ENCODE measurements at regions not wholly inside any gene's neighbourhood (a gene's known extent, or its start where the extent isn't known, plus 50 kb on each side); places are given as distances from the start of the nearest gene placed in this dataset.

- Histone ChIP-seq H3K4me1 (ENCODE audit: insufficient read depth, poor library complexity, severe bottlenecking) (no peaks in the 10 kb centered on the region), H3K27ac (ENCODE audit: poor library complexity, severe bottlenecking) (no peak overlapping the region), H3K9me3 (ENCODE audit: severe bottlenecking) (no peaks in the 10 kb centered on the region), H3K4me3 (ENCODE audit: severe bottlenecking) (no peak overlapping the region), H3K36me3 (ENCODE audit: low read depth) (no peaks in the 10 kb centered on the region), H3K27me3 (ENCODE audit: insufficient read depth, poor library complexity, severe bottlenecking) (no peaks in the 10 kb centered on the region)
- no peak for TF ChIP-seq CTCF (IDR thresholded peaks at IDR 0.05; ENCODE audit: poor library complexity, severe bottlenecking)
- ATAC-seq (ENCODE audit: low read depth), result no peak
- no peak for DNase-seq (ENCODE audit: low spot score)
Observed at GRCh38 chr12:66900616-66901015, 221.7 kb upstream of the GRIP1 start.

- no peak for TF ChIP-seq CTCF (IDR thresholded peaks at IDR 0.05; ENCODE audit: poor library complexity, severe bottlenecking)
- Histone ChIP-seq H3K9me3 (ENCODE audit: severe bottlenecking) (no peaks in the 10 kb centered on the region), H3K4me1 (ENCODE audit: insufficient read depth, poor library complexity, severe bottlenecking) (no peaks in the 10 kb centered on the region), H3K27me3 (ENCODE audit: insufficient read depth, poor library complexity, severe bottlenecking) (no peaks in the 10 kb centered on the region), H3K4me3 (ENCODE audit: severe bottlenecking) (no peak overlapping the region), H3K36me3 (ENCODE audit: low read depth) (no peaks in the 10 kb centered on the region), H3K27ac (ENCODE audit: poor library complexity, severe bottlenecking) (no peak overlapping the region)
- DNase-seq (ENCODE audit: low spot score) (no peak), ATAC-seq (ENCODE audit: low read depth) (no peak)
Observed at GRCh38 chr12:66901138-66901932, 222.5 kb upstream of the GRIP1 start.

GRCh38 chr12:66902020-66902419 lies 223.1 kb upstream of the GRIP1 start:
- TF ChIP-seq CTCF (IDR thresholded peaks at IDR 0.05; ENCODE audit: poor library complexity, severe bottlenecking), result no peak
- H3K9me3 ChIP-seq (ENCODE audit: severe bottlenecking), result no peaks in the 10 kb centered on the region
- H3K27me3 ChIP-seq (ENCODE audit: insufficient read depth, poor library complexity, severe bottlenecking), result no peaks in the 10 kb centered on the region
- no peaks in the 10 kb centered on the region for H3K4me1 ChIP-seq (ENCODE audit: insufficient read depth, poor library complexity, severe bottlenecking)
- H3K27ac ChIP-seq (ENCODE audit: poor library complexity, severe bottlenecking), result no peak overlapping the region
- DNase-seq (ENCODE audit: low spot score) (no peak), ATAC-seq (ENCODE audit: low read depth) (no peak)
- H3K4me3 ChIP-seq (ENCODE audit: severe bottlenecking), result no peak overlapping the region
- H3K36me3 ChIP-seq (ENCODE audit: low read depth), result no peaks in the 10 kb centered on the region

- Histone ChIP-seq H3K4me1 (ENCODE audit: insufficient read depth, poor library complexity, severe bottlenecking) (no peaks in the 10 kb centered on the region), H3K4me3 (ENCODE audit: severe bottlenecking) (no peak overlapping the region), H3K36me3 (ENCODE audit: low read depth) (no peaks in the 10 kb centered on the region), H3K27me3 (ENCODE audit: insufficient read depth, poor library complexity, severe bottlenecking) (no peaks in the 10 kb centered on the region), H3K27ac (ENCODE audit: poor library complexity, severe bottlenecking) (no peak overlapping the region), H3K9me3 (ENCODE audit: severe bottlenecking) (no peaks in the 10 kb centered on the region)
- TF ChIP-seq CTCF (IDR thresholded peaks at IDR 0.05; ENCODE audit: poor library complexity, severe bottlenecking), result peak; percentile 20
- no peak for DNase-seq (ENCODE audit: low spot score)
- ATAC-seq (ENCODE audit: low read depth), result no peak
Observed at GRCh38 chr12:66903782-66904396, 225.0 kb upstream of the GRIP1 start.

- no peak overlapping the region for H3K27ac ChIP-seq (ENCODE audit: poor library complexity, severe bottlenecking)
- H3K36me3 ChIP-seq (ENCODE audit: low read depth), result no peaks in the 10 kb centered on the region
- no peak for TF ChIP-seq CTCF (IDR thresholded peaks at IDR 0.05; ENCODE audit: poor library complexity, severe bottlenecking)
- ATAC-seq (ENCODE audit: low read depth), result no peak
- H3K4me1 ChIP-seq (ENCODE audit: insufficient read depth, poor library complexity, severe bottlenecking), result no peaks in the 10 kb centered on the region
- no peaks in the 10 kb centered on the region for H3K27me3 ChIP-seq (ENCODE audit: insufficient read depth, poor library complexity, severe bottlenecking)
- H3K4me3 ChIP-seq (ENCODE audit: severe bottlenecking), result no peak overlapping the region
- no peak for DNase-seq (ENCODE audit: low spot score)
- no peaks in the 10 kb centered on the region for H3K9me3 ChIP-seq (ENCODE audit: severe bottlenecking)
Observed at GRCh38 chr12:66905201-66905600, 226.3 kb upstream of the GRIP1 start.
